Panc1 (cell line): ENCODE measurements at regions not wholly inside any gene's neighbourhood (a gene's known extent, or its start where the extent isn't known, plus 50 kb on each side); places are given as distances from the start of the nearest gene placed in this dataset.

Experiments used
- ATAC-seq: fragments of 200-7000 bp; cut with Tn5 transposase; 2 replicates; pipeline ENCODE4 v1.9.1; 2020; ENCODE audit warnings: mild to moderate bottlenecking, moderate library complexity
- BruUV-seq: library from RNA; stranded (reverse); fragments of 400-500 nt; replicated peaks from 2 replicates; lab custom pipeline; 2021; lab: Mats Ljungman, UMichigan
- CTCF ChIA-PET: fragments of 300-600 bp; sonication (Branson Sonifier 250); formaldehyde crosslinking; loops from one replicate; lab custom pipeline; 2022; ENCODE audit warnings: antibody characterized with exemption; lab: Charles Lee
- POLR2A ChIA-PET: fragments of 300-600 bp; sonication (Branson Sonifier 250); formaldehyde crosslinking; loops from one replicate; lab custom pipeline; 2022; ENCODE audit warnings: antibody characterized with exemption; lab: Charles Lee
- DNase-seq: peaks from one replicate; pipeline ENCODE4 v3.0.0-alpha.2; 2010; ENCODE audit warnings: low read depth, low spot score
- H3K27ac ChIP-seq: 2 replicates; pipeline ENCODE4 v1.5.1; 2011; ENCODE audit warnings: mild to moderate bottlenecking, low read length, inconsistent platforms
- H3K27me3 ChIP-seq: fragments of 200-500 bp; sonication (Bioruptor generic); 2 replicates; pipeline ENCODE4 v1.6.0; 2014; ENCODE audit warnings: low read length, inconsistent platforms; ENCODE audit not compliant: control insufficient read depth, insufficient read depth
- H3K36me3 ChIP-seq: fragments of 200-500 bp; sonication (Bioruptor generic); 2 replicates; pipeline ENCODE4 v1.5.1; 2014; ENCODE audit warnings: inconsistent platforms, mild to moderate bottlenecking, low read length, moderate library complexity; ENCODE audit not compliant: control insufficient read depth, insufficient read depth
- H3K4me1 ChIP-seq: 2 replicates; pipeline ENCODE4 v1.5.1; 2011; ENCODE audit warnings: inconsistent platforms, mild to moderate bottlenecking, low read length, moderate library complexity; ENCODE audit not compliant: control insufficient read depth, insufficient read depth
- H3K4me3 ChIP-seq, 2 experiments: 2 replicates each; pipeline ENCODE4 v1.5.1; 2011 to 2012; ENCODE audit warnings: low read depth in 2 of 2, low read length in 2 of 2, mild to moderate bottlenecking in 2 of 2, inconsistent platforms in 1 of 2, moderate library complexity in 1 of 2
- H3K9me3 ChIP-seq: fragments of 200-500 bp; sonication (Bioruptor generic); 2 replicates; pipeline ENCODE4 v1.5.1; 2014; ENCODE audit warnings: low read depth, mild to moderate bottlenecking, inconsistent platforms, low read length, moderate library complexity; ENCODE audit not compliant: control insufficient read depth, insufficient read depth
- CTCF ChIP-seq: fragments of 450-650 bp; IDR thresholded peaks from 2 replicates; pipeline ENCODE4 v1.5.1; 2017; ENCODE audit warnings: mild to moderate bottlenecking
- POLR2AphosphoS5 ChIP-seq: IDR thresholded peaks from 2 replicates; pipeline ENCODE4 v1.6.1; 2012; ENCODE audit warnings: mild to moderate bottlenecking, low read depth, low read length, moderate library complexity
- REST ChIP-seq, 2 experiments: IDR thresholded peaks; 2 replicates each; pipeline ENCODE4 v1.6.1; 2011 to 2012; ENCODE audit warnings: low read depth in 2 of 2, control low read depth in 1 of 2, low read length in 1 of 2, mild to moderate bottlenecking in 1 of 2, moderate library complexity in 1 of 2; ENCODE audit not compliant: insufficient read depth in 1 of 2
- SIN3A ChIP-seq: IDR thresholded peaks from 2 replicates; pipeline ENCODE4 v1.6.1; 2012; ENCODE audit warnings: low read depth, mild to moderate bottlenecking, low read length, moderate library complexity, borderline replicate concordance; ENCODE audit not compliant: insufficient read depth
- TCF7L2 ChIP-seq: IDR thresholded peaks from 2 replicates; pipeline ENCODE4 v1.6.1; 2011; ENCODE audit warnings: mild to moderate bottlenecking, low read depth, low read length, inconsistent platforms
- in situ Hi-C: cut with HindIII; loops from 2 replicates; pipeline ENCODE4 v1.10.0; 2016; ENCODE audit warnings: low sequenced_read_pairs, low pct_unique_long_range_greater_than_20kb
- intact Hi-C: fragments of 100-400 bp; cut with micrococcal nuclease; formaldehyde crosslinking; loops from one replicate; pipeline ENCODE4 v1.10.0; 2022; ENCODE audit not compliant: unreplicated experiment

- BruUV-seq = no TSS peak
- intact Hi-C loops = no loop called here
- no peak overlapping the region for H3K27ac ChIP-seq
- ATAC-seq (no peak), DNase-seq (no peak)
- TF ChIP-seq SIN3A = no peak
- no peak for TF ChIP-seq POLR2AphosphoS5
- H3K36me3 ChIP-seq = no peaks in the 10 kb centered on the region
- ChIA-PET POLR2A (no interaction called here), CTCF (no interaction called here)
- no peaks in the 10 kb centered on the region for H3K27me3 ChIP-seq
- H3K4me1 ChIP-seq = no peaks in the 10 kb centered on the region
- H3K9me3 ChIP-seq = no peaks in the 10 kb centered on the region
- H3K4me3 ChIP-seq = no peak overlapping the region
- in situ Hi-C loops = no loop called here
Measured at GRCh38 chr5:23864786-23865185, 357.4 kb downstream of the PRDM9 start.

DNA sequence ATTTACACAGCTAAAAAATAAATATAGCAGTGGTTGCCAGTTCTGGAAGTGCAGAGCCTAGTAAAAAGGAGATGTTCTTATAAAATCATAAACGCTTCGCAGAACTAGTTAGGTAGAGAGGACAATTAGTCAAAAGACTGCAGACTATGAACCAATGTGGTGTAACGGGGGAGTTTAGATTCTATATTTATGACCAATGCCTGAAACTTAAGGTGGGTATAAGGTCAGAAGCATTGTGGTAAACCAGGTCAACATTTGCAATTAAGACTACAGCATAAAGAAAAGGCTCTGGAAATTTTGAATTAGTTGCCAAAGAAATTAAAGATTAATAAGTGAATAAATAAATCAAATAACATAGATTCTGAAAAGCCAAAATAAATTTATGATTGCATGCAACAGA is 370.4 kb downstream of the PRDM9 start:
- BruUV-seq = no TSS peak
- ChIA-PET POLR2A (no interaction called here), CTCF (no interaction called here)
- Histone ChIP-seq H3K27ac (no peak overlapping the region), H3K9me3 (no peaks in the 10 kb centered on the region), H3K4me1 (no peaks in the 10 kb centered on the region), H3K4me3 (no peak overlapping the region), H3K36me3 (no peaks in the 10 kb centered on the region), H3K27me3 (no peaks in the 10 kb centered on the region)
- in situ Hi-C loops (no loop called here), intact Hi-C loops (no loop called here)
- DNase-seq (no peak), ATAC-seq (no peak)
- TF ChIP-seq REST (IDR thresholded peaks at IDR 0.05; ENCODE audit: insufficient read depth in 1 of 2, low read depth in 2 of 2, low read length in 1 of 2) (no peak), TCF7L2 (no peak), CTCF (no peak), POLR2AphosphoS5 (no peak), SIN3A (no peak)

- in situ Hi-C loops = no loop called here
- DNase-seq = no peak
- intact Hi-C loops = no loop called here
Measured at GRCh38 chr5:23884405-23885031, 377.1 kb downstream of the PRDM9 start.

More at GRCh38 chr5:23884405-23885031, 377.1 kb downstream of the PRDM9 start:
- no TSS peak for BruUV-seq
- H3K27ac ChIP-seq = no peak overlapping the region
- H3K36me3 ChIP-seq = no peaks in the 10 kb centered on the region
- H3K4me3 ChIP-seq = no peak overlapping the region
- no peak for ATAC-seq
- H3K9me3 ChIP-seq = no peaks in the 10 kb centered on the region
- TF ChIP-seq POLR2AphosphoS5 (no peak), SIN3A (no peak), REST (IDR thresholded peaks at IDR 0.05; ENCODE audit: insufficient read depth in 1 of 2, low read depth in 2 of 2, low read length in 1 of 2) (no peak), TCF7L2 (no peak), CTCF (no peak)
- ChIA-PET CTCF (no interaction called here), POLR2A (no interaction called here)
- no peaks in the 10 kb centered on the region for H3K4me1 ChIP-seq
- no peaks in the 10 kb centered on the region for H3K27me3 ChIP-seq
